ENCODE measurements at regions not wholly inside any gene's neighbourhood (a gene's known extent, or its start where the extent isn't known, plus 50 kb on each side); places are given as distances from the start of the nearest gene placed in this dataset.

DNA sequence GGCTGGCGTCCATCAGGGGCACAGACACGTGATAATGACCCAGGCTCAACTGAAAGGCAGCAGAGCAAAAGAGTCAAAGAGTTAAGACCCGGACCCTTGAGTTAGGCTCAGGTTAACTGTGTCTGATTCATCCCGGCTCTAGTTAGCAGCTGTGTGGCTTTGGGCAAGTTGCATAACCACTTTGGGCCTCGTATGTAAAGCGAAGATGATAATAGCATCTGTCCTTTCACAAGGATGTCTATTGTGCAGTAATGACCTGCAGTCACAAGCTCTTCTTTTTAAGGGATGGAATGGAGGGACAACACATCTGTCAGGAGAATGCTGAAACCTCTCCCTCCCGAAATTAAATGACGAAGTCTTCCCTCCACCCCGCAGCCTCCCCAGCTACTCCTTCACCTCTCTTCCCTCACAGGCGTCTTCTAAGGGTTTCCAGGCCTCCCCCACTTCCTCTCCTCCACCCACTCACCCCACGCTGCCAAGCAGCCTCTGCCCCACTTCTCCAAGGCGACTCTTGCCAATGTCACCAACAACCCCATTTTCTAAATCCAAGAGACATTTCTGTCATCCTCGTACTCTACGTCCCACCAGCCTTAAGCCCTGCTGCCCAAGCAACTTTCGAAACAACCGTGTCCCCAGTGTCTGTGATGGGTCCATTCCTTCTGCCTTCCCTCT, 135.1 kb upstream of the ID2 start:
- H3K4me3 ChIP-seq (ENCODE audit: low read depth, low read length): no peak overlapping the region
- TF ChIP-seq, protein P1, sequence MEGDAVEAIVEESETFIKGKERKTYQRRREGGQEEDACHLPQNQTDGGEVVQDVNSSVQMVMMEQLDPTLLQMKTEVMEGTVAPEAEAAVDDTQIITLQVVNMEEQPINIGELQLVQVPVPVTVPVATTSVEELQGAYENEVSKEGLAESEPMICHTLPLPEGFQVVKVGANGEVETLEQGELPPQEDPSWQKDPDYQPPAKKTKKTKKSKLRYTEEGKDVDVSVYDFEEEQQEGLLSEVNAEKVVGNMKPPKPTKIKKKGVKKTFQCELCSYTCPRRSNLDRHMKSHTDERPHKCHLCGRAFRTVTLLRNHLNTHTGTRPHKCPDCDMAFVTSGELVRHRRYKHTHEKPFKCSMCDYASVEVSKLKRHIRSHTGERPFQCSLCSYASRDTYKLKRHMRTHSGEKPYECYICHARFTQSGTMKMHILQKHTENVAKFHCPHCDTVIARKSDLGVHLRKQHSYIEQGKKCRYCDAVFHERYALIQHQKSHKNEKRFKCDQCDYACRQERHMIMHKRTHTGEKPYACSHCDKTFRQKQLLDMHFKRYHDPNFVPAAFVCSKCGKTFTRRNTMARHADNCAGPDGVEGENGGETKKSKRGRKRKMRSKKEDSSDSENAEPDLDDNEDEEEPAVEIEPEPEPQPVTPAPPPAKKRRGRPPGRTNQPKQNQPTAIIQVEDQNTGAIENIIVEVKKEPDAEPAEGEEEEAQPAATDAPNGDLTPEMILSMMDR (IDR thresholded peaks at IDR 0.05; ENCODE audit: low read depth, low read length): no peak

DNA sequence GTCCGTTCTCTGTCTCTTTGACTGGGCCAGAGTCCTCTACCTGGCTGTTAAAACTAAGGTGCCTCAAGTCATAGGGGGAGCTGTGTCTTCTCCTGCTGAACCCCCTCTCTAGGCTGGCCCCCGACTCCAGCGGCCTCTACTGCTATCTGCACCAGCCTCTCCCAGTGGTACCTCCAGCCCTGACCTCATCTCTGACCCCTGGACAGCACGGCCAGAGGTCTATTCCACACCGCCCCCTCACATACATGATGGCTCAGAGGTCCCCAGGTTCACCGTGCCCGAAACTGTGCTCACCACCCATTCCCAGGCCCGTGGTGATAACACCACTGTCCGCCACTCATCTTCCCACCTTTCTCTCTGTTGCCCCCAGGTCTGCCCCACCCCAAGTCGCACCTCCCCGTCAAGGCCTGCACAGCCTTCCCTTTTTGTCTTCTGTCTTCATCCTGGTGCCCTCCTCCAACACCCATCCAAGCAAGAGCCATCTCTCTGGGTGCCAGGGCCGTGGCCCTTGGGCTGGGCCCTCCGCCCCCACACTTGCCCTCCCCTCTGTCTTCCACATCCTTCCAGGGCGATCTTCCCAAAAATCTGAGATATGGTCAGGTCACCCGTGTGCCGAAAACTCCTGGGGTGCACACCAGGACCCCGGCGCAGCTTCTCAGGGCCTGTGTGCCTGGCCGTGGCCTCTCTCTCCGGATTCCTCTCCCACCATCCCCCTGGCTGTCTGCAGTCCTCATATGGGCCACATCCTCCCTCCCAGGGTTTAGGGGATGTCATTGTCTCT, 134.4 kb upstream of the ID2 start:
- no peak overlapping the region for H3K4me3 ChIP-seq (ENCODE audit: low read depth, low read length)
- TF ChIP-seq, protein P1 (IDR thresholded peaks at IDR 0.05; ENCODE audit: low read depth, low read length): no peak

DNA sequence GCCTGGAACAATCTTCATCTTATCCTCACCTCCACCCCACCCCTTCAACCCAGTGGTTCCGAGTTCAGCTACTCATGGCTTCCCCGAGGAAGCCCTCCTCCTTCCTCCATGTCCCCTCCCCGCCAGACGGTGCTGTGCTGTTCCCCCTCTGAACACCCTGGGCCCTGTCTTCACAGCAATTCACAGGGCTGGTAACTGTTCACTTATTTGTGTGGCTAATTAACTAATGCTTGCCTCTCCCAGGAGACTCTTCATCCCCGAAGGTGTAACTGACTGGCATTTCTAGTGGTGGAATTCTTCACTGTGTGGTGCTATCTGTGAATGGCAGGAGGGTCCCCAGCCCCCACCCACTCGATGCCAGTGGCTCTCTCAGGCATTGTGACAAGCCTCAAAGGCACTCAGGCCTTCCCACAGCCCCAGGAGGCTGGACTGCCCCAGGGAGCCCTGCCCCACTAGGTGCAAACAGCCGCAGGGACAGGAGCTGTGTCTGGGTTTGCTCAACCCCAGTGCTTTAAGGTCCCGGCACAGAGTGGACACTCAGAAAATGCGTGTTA, 133.7 kb upstream of the ID2 start:
- no peak overlapping the region for H3K4me3 ChIP-seq (ENCODE audit: low read depth, low read length)
- TF ChIP-seq, protein P1 (IDR thresholded peaks at IDR 0.05; ENCODE audit: low read depth, low read length): no peak

DNA sequence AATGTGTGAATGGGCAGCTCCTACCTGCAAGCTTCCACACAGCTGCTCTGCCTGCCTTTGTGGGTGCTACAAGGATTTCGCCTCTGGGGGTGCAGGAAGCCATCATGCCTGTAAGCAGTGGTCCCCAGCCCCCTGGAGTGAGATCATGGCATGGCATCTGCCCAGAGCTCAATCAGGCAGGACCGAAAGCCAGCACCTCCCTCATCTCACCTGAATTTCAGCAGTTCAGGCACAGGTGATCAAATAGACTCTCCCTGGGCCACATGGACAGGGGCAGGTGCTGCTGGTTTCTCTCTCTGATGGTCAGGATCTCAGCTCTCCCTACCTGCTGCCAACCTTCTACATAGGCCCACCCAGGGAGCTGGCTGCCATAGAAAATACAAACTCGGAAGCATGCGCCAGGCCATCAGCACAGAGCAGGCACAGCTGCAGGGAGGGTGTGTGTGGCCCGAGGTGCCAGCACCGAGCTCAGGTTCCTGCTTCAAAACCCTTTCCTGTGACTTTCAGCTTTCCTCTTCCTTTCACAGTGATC, 133.2 kb upstream of the ID2 start:
- TF ChIP-seq, protein P1 (IDR thresholded peaks at IDR 0.05; ENCODE audit: low read depth, low read length): no peak
- no peak overlapping the region for H3K4me3 ChIP-seq (ENCODE audit: low read depth, low read length)

DNA sequence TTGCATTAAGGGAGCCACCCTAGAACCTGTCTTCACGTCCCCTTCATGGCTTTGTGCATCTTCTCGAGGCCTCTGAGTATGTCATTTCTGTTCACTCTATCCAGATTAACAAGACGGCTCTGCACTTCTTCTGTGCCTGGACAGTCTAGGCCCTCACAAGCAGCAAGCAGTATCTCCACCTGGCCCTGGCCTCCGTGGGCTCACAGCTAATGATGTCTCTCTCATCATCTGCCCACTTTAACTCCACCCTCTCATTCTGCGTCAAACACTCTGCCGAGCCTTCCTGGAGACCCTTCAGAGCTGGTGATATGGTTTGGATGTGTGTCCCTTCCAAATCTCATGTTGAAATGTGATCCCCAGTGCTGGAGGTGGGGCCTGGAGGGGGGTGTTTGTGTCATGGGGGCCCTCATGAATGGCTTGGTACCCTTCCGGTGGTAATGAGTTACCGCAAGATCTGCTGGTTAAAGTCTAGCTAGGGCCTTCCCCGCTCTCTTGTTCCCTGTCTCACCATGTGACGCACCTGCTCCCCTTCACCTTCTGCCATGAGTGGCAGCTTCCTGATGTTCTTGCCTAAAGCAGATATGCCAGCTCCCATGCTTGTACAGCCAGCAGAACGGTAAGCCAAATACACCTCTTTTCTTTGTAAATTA, 132.5 kb upstream of the ID2 start:
- H3K4me3 ChIP-seq (ENCODE audit: low read depth, low read length): no peak overlapping the region
- TF ChIP-seq, protein P1 (IDR thresholded peaks at IDR 0.05; ENCODE audit: low read depth, low read length): no peak

DNA sequence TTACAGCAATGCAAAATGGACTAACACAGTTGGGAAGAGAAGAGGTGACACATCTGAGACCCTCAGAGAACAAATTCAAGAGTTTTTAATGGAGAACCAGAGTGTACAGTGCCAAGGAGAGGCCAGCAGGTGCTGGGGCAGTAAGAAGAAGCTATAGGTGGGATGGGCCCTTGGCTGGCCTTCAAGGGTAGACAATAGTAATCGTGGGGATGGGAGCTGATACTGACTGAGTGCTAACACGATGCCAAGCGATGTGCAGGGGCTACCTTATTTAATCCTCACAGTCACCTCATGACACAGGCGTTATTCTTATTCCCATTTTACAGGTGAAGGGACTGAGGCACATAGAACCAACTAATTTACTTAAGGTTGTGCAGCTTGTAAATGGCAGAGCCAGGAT, 131.9 kb upstream of the ID2 start:
- TF ChIP-seq, protein P1 (IDR thresholded peaks at IDR 0.05; ENCODE audit: low read depth, low read length): no peak
- no peak overlapping the region for H3K4me3 ChIP-seq (ENCODE audit: low read depth, low read length)
